ENCODE measurements at regions not wholly inside any gene's neighbourhood (a gene's known extent, or its start where the extent isn't known, plus 50 kb on each side); places are given as distances from the start of the nearest gene placed in this dataset.

DNA sequence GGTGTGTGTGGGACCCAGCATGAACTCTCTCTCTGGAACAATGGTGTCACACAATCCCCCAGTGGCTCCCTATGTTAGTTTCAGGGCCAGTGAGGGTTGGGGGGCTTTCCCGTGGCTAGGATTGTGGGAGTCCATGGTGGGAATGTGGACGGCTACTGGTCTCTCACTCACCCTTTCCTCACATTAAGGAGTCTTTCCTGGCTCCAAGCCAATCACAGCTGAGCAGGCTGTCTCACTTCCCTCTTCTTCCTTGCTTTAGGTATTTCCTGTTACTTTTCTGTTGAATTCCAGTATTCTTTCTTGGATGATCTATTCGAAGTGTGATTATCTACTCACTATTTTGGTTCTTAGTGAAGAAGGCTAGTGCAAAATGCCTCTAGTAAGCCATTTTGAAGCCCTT is 324.4 kb upstream of the MPDZ start:
- TF ChIP-seq, protein P1, sequence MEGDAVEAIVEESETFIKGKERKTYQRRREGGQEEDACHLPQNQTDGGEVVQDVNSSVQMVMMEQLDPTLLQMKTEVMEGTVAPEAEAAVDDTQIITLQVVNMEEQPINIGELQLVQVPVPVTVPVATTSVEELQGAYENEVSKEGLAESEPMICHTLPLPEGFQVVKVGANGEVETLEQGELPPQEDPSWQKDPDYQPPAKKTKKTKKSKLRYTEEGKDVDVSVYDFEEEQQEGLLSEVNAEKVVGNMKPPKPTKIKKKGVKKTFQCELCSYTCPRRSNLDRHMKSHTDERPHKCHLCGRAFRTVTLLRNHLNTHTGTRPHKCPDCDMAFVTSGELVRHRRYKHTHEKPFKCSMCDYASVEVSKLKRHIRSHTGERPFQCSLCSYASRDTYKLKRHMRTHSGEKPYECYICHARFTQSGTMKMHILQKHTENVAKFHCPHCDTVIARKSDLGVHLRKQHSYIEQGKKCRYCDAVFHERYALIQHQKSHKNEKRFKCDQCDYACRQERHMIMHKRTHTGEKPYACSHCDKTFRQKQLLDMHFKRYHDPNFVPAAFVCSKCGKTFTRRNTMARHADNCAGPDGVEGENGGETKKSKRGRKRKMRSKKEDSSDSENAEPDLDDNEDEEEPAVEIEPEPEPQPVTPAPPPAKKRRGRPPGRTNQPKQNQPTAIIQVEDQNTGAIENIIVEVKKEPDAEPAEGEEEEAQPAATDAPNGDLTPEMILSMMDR (IDR thresholded peaks at IDR 0.05; ENCODE audit: control insufficient read depth, extremely low read depth, insufficient read depth) = no peak
- DNase-seq (ENCODE audit: low read depth) = no peak
- H3K4me3 ChIP-seq (ENCODE audit: low read depth, low read length) = no peak overlapping the region

DNA sequence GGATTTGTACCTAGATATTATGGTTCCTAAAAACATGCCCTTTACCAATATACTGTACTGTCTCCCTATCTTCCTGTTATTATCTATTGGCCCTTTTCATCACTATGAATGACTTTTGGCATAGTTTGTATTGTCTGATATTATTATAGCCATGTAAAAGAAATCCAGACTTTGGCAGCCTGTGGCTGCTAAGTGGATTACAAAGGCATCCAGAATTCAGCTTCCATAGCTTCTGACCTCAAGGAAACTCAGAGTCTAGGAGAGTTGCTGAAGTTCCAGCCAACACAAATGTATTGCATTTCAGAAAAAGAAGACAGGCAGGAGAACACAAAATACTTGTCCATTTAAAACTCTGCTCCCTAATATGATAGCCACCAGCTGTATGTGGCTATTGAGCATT is 319.2 kb upstream of the MPDZ start:
- no peak overlapping the region for H3K4me3 ChIP-seq (ENCODE audit: low read depth, low read length)
- DNase-seq (ENCODE audit: low read depth) = no peak

DNA sequence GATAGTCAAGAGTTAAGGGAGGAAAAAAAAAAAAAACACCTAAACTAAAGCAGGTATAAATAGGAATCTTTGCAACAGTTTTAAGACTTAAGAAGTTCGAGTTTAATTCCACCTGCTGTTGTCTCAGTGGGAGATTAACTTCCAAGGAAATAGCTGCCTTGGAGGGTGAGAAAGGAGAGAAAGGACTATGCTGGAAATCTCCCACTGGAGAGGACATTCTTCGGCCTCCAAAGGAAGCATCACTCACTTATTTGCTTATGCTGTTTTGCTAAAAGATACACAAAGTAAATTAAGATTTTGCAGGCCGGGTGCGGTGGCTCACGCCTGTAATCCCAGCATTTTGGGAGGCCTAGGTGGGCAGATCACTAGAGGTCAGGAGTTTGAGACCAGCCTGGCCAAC is 317.9 kb upstream of the MPDZ start:
- H3K4me3 ChIP-seq (ENCODE audit: low read depth, low read length) = no peak overlapping the region
- no peak for DNase-seq (ENCODE audit: low read depth)
- TF ChIP-seq, protein P1 (IDR thresholded peaks at IDR 0.05; ENCODE audit: control insufficient read depth, extremely low read depth, insufficient read depth) = no peak

More for the DNA sequence above, 319.2 kb upstream of the MPDZ start:
- TF ChIP-seq, protein P1 (IDR thresholded peaks at IDR 0.05; ENCODE audit: control insufficient read depth, extremely low read depth, insufficient read depth) = no peak

DNA sequence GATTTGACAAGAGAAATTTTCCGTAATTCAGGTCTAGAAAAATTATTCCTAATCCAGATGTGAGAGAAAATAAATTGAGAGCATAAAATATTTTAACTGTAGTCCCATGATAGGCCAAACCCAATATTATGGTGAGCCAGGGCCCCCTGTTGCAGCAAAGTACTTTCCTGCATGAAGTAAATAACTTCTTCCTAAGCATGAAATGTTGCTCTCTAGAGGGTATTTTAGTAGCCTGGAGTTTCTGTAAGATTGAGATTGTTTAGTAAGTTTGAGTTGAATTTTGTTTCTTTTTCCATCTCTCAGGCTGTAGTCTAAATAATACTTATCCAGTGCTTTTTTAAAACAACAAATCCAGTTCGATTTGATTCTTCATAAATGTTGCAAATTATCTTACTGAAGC is 317.5 kb upstream of the MPDZ start:
- no peak overlapping the region for H3K4me3 ChIP-seq (ENCODE audit: low read depth, low read length)
- TF ChIP-seq, protein P1 (IDR thresholded peaks at IDR 0.05; ENCODE audit: control insufficient read depth, extremely low read depth, insufficient read depth) = no peak
- DNase-seq (ENCODE audit: low read depth) = no peak

DNA sequence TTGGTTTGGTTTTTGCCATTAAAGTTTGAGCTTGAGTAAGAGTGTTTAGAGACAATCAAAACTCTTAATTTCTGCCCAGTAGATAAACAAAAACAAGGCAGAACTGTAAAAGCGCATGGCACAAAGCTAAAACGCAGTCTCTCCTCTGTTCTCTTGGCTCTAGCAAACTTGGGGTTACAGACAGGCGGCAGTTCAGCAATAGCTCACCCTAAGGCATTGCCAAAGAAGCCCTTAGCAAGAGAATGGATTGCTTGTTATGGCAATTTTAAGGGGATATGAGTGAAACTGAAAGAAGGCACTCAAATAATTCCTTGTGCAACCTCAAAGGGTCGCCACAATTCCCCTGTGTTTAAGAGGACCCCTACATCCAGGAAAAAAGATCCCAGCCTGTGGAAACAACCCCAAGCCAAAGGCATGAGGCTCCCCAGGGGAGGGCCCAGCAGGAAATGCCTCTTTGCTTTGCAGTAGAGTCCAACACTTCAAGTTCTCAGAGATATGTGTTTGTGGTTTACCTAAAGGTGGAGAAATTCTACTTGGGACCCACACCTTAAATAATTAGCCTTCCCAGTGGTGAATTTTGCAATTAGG is 317.0 kb upstream of the MPDZ start:
- H3K4me3 ChIP-seq (ENCODE audit: low read depth, low read length) = no peak overlapping the region
- TF ChIP-seq, protein P1 (IDR thresholded peaks at IDR 0.05; ENCODE audit: control insufficient read depth, extremely low read depth, insufficient read depth) = no peak
- no peak for DNase-seq (ENCODE audit: low read depth)

DNA sequence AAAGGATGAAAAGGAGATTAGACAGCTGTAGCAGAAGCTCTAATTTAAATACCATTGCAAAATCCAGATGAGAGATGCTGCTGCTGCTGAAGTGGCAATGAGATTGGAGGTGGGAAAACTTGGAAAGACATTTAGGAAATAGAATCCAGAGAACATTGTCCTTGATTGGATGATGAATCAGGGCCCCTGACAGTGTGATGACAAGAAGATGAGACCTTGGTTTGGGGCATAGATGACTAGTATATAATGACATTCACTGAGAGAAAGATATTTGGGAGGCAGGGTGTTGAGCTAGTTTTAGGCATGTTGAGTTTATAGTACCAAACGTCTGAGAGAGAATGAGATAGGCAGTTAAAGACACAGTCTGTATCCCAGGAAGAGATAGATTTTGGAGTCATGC is 311.5 kb upstream of the MPDZ start:
- TF ChIP-seq, protein P1 (IDR thresholded peaks at IDR 0.05; ENCODE audit: control insufficient read depth, extremely low read depth, insufficient read depth) = no peak
- H3K4me3 ChIP-seq (ENCODE audit: low read depth, low read length) = no peak overlapping the region
- no peak for DNase-seq (ENCODE audit: low read depth)

DNA sequence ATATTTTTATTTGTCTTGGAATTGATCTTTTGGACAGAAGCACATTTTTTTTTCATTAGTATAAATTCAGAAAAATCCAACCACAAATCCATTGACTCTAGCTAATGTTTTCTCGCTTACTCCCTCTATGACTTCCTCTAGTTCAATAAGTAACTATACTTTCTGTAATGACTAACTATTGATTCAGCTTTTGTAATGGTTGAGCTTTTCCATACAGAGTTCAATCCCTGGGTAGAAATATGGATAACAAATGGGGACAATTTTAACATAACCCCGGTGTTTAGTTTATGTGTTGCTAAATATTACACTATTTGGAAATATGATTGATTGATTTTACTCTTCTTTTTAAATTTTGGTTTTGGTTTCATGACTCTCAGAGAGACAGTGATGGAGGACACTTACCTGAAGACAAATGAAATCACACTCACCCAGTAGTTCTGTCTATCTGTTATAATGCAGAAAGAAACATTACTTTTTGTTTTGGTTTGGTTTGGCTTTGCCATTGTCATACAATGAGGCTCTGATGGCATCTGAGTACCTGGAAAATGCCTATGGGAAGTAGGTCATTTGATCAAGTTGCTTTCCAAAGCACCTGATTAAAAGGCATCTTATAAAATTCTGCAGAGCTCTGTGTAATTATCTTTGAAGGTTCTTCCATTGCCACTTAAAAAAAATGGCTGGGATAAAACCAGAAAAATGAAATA is 309.7 kb upstream of the MPDZ start:
- no peak overlapping the region for H3K4me3 ChIP-seq (ENCODE audit: low read depth, low read length)
- DNase-seq (ENCODE audit: low read depth) = no peak
- TF ChIP-seq, protein P1 (IDR thresholded peaks at IDR 0.05; ENCODE audit: control insufficient read depth, extremely low read depth, insufficient read depth) = no peak
